H1 (cell line): ENCODE measurements at regions not wholly inside any gene's neighbourhood (a gene's known extent, or its start where the extent isn't known, plus 50 kb on each side); places are given as distances from the start of the nearest gene placed in this dataset.

Experiments used
- BRCA1 ChIP-seq: IDR thresholded peaks from 2 replicates; pipeline ENCODE4 v1.6.1; 2012; ENCODE audit warnings: low read depth, low read length, improper control_type of control experiment
- CBX5 ChIP-seq: fragments of 300-800, 300-1000 bp; sonication (generic); IDR thresholded peaks from 2 replicates; pipeline ENCODE4 v1.7.1; 2016; ENCODE audit warnings: antibody characterized with exemption, low read length, low read depth
- EZH2 ChIP-seq: fragments of 200-600 bp; sonication (generic); IDR thresholded peaks from 2 replicates; pipeline ENCODE4 v1.7.1; 2012; ENCODE audit warnings: low read depth, mild to moderate bottlenecking, moderate library complexity, low read length, inconsistent platforms; ENCODE audit not compliant: severe bottlenecking
- KDM5A ChIP-seq: fragments of 200-600 bp; IDR thresholded peaks from 2 replicates; pipeline ENCODE4 v1.7.1; 2012; ENCODE audit warnings: mild to moderate bottlenecking, low read length, inconsistent platforms, mixed read lengths
- MAFK ChIP-seq: IDR thresholded peaks from 2 replicates; pipeline ENCODE4 v1.6.1; 2012; ENCODE audit warnings: low read depth, mild to moderate bottlenecking, improper control_type of control experiment, low read length
- POLR2A ChIP-seq, 2 experiments: IDR thresholded peaks; 1 replicate in 1 of 2; 2 replicates in 1 of 2; pipeline ENCODE4 v1.6.1; 2011; ENCODE audit warnings: low read depth in 2 of 2, low read length in 2 of 2, mild to moderate bottlenecking in 2 of 2; ENCODE audit errors: control extremely low read depth in 1 of 2
- SIN3A ChIP-seq, 2 experiments: IDR thresholded peaks in 1 of 2; conservative IDR thresholded peaks in 1 of 2; 2 replicates each; pipeline ENCODE4 v1.6.1; 2011 to 2012; ENCODE audit warnings: low read length in 2 of 2, improper control_type of control experiment in 1 of 2, low read depth in 1 of 2, mild to moderate bottlenecking in 1 of 2
- SP1 ChIP-seq: IDR thresholded peaks from 2 replicates; pipeline ENCODE4 v1.6.1; 2011; ENCODE audit warnings: low read depth, low read length
- SRF ChIP-seq: IDR thresholded peaks from 2 replicates; pipeline ENCODE4 v1.6.1; 2011; ENCODE audit warnings: mild to moderate bottlenecking, low read depth, low read length, moderate library complexity
- TEAD4 ChIP-seq: IDR thresholded peaks from 2 replicates; pipeline ENCODE4 v1.6.1; 2012; ENCODE audit warnings: low read depth, low read length, inconsistent platforms, mixed read lengths
- YY1 ChIP-seq: IDR thresholded peaks from 2 replicates; pipeline ENCODE4 v1.6.1; 2011; ENCODE audit warnings: low read depth, mild to moderate bottlenecking, low read length
- ZNF274 ChIP-seq: IDR thresholded peaks from 2 replicates; pipeline ENCODE4 v1.7.0; 2012; ENCODE audit warnings: low read length, borderline replicate concordance; ENCODE audit errors: extremely low read depth
- TF ChIP-seq, protein P1 (sequence below), 3 experiments: IDR thresholded peaks; 1 replicate in 2 of 3; 2 replicates in 1 of 3; pipeline versions ENCODE4 v1.5.1 to v1.6.1; 2011; ENCODE audit warnings: low read length in 3 of 3, mild to moderate bottlenecking in 3 of 3, inconsistent platforms in 2 of 3, low read depth in 1 of 3, moderate library complexity in 1 of 3; ENCODE audit not compliant: insufficient read depth in 1 of 3; ENCODE audit errors: control extremely low read depth in 1 of 3
- TF ChIP-seq, protein P2 (sequence below): IDR thresholded peaks from 2 replicates; pipeline ENCODE4 v1.6.1; 2012; ENCODE audit warnings: low read length, inconsistent platforms

DNA sequence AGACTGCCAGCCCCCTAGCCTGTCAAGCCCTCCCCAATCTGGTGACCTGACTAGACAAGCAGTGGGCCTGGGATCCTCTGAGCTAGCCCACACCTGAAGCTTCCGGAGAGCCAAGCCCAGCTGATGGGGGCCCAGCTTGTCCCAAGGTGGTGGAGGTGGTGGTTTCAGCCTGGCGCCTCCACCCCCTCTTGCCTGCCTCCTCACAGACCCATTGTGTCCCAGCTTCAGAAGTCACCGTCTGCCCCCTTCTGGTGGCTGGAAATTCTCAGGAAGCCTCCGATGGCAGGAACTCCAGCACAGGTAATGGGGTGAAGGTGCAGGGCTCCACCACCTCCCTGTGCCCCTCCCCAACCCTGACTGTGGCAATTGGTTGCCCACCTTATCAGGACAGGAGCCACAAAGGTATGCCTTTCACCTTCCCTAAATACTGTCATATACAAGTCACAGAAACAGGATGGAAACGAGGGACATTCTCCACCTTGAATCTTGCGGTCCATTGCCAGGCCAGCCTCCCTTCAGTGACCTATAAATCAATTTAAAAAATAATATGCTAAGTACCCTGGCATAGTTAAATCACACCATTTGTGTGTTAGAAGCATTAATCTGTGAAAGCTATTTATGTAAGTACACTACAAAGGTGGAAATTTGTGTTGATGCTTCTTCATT, 66.0 kb upstream of the ZNF423 start:
- TF ChIP-seq EZH2 (no peak), SRF (no peak), TEAD4 (no peak), SP1 (no peak), YY1 (peak; percentile 75; the same call in 1 of the 2 replicates), KDM5A (no peak), POLR2A (IDR thresholded peaks at IDR 0.05; ENCODE audit: control extremely low read depth in 1 of 2, low read depth in 2 of 2, low read length in 2 of 2) (no peak), SIN3A (conservative IDR thresholded peaks at IDR 0.05 in 1 of 2, IDR thresholded peaks at IDR 0.05 in 1 of 2; ENCODE audit: low read depth in 1 of 2, low read length in 2 of 2) (no peak), BRCA1 (no peak), MAFK (no peak), ZNF274 (no peak), CBX5 (no peak)
- TF ChIP-seq, protein P1, sequence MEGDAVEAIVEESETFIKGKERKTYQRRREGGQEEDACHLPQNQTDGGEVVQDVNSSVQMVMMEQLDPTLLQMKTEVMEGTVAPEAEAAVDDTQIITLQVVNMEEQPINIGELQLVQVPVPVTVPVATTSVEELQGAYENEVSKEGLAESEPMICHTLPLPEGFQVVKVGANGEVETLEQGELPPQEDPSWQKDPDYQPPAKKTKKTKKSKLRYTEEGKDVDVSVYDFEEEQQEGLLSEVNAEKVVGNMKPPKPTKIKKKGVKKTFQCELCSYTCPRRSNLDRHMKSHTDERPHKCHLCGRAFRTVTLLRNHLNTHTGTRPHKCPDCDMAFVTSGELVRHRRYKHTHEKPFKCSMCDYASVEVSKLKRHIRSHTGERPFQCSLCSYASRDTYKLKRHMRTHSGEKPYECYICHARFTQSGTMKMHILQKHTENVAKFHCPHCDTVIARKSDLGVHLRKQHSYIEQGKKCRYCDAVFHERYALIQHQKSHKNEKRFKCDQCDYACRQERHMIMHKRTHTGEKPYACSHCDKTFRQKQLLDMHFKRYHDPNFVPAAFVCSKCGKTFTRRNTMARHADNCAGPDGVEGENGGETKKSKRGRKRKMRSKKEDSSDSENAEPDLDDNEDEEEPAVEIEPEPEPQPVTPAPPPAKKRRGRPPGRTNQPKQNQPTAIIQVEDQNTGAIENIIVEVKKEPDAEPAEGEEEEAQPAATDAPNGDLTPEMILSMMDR (IDR thresholded peaks at IDR 0.05; ENCODE audit: control extremely low read depth in 1 of 3, insufficient read depth in 1 of 3, low read depth in 1 of 3, low read length in 3 of 3), result peak; percentile 76 to 95 (median 93)
- TF ChIP-seq, protein P2, sequence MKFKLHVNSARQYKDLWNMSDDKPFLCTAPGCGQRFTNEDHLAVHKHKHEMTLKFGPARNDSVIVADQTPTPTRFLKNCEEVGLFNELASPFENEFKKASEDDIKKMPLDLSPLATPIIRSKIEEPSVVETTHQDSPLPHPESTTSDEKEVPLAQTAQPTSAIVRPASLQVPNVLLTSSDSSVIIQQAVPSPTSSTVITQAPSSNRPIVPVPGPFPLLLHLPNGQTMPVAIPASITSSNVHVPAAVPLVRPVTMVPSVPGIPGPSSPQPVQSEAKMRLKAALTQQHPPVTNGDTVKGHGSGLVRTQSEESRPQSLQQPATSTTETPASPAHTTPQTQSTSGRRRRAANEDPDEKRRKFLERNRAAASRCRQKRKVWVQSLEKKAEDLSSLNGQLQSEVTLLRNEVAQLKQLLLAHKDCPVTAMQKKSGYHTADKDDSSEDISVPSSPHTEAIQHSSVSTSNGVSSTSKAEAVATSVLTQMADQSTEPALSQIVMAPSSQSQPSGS, result no peak
